Spleen (tissue), 3 donors: ENCODE measurements at regions not wholly inside any gene's neighbourhood (a gene's known extent, or its start where the extent isn't known, plus 50 kb on each side); places are given as distances from the start of the nearest gene placed in this dataset.

Source experiments
- POLR2A ChIP-seq, 3 donors: fragments of 450-650 bp; IDR thresholded peaks; one replicate each; pipeline ENCODE4 v1.5.1; 2017; ENCODE audit warnings: antibody characterized with exemption in 3 of 3, mild to moderate bottlenecking in 1 of 3
- POLR2AphosphoS5 ChIP-seq, 3 donors: sonication (generic); formaldehyde crosslinking; IDR thresholded peaks; one replicate each; pipeline ENCODE4 v1.5.1; 2017; ENCODE audit warnings: antibody characterized with exemption in 3 of 3

GRCh38 chrX:55839485-55839884 lies 121.9 kb downstream of the RRAGB start:
- TF ChIP-seq POLR2A (IDR thresholded peaks at IDR 0.05) (no peak), POLR2AphosphoS5 (IDR thresholded peaks at IDR 0.05) (no peak)
